Brain microvascular endothelial cell (primary cell): ENCODE measurements at regions not wholly inside any gene's neighbourhood (a gene's known extent, or its start where the extent isn't known, plus 50 kb on each side); places are given as distances from the start of the nearest gene placed in this dataset.

Source experiments
- DNase-seq: peaks from one replicate; pipeline ENCODE4 v3.0.0-alpha.2; 2020
- H3K27ac ChIP-seq: fragments of 250-450 bp; sonication (Bioruptor Pico); 2 replicates; pipeline ENCODE4 v1.5.1; 2020; ENCODE audit warnings: mild to moderate bottlenecking, moderate library complexity
- H3K27me3 ChIP-seq: fragments of 250-450 bp; sonication (Bioruptor Pico); replicated peaks from 2 replicates; pipeline ENCODE4 v1.5.1; 2020; ENCODE audit warnings: mild to moderate bottlenecking
- H3K36me3 ChIP-seq: fragments of 250-450 bp; sonication (Bioruptor Pico); replicated peaks from 2 replicates; pipeline ENCODE4 v1.5.1; 2020; ENCODE audit warnings: mild to moderate bottlenecking
- H3K4me3 ChIP-seq: 2 replicates; pipeline ENCODE4 v1.5.1; 2011; ENCODE audit warnings: low read depth, mild to moderate bottlenecking, control low read depth, low read length, moderate library complexity
- CTCF ChIP-seq: IDR thresholded peaks from 2 replicates; pipeline ENCODE4 v1.5.1; 2011; ENCODE audit warnings: low read depth, mild to moderate bottlenecking, moderate library complexity, low read length, control low read depth, inconsistent platforms; ENCODE audit errors: missing control alignments
- in situ Hi-C: cut with HindIII; loops from 2 replicates; pipeline ENCODE4 v1.10.0; 2017; ENCODE audit warnings: low sequenced_read_pairs, low pct_ligation_motif_present

GRCh38 chr7:124354201-124354600 lies 321.3 kb upstream of the TMEM229A start:
- Histone ChIP-seq H3K27ac (no peak overlapping the region), H3K27me3 (no peaks in the 10 kb centered on the region), H3K36me3 (no peaks in the 10 kb centered on the region), H3K4me3 (no peak overlapping the region)
- TF ChIP-seq CTCF = no peak
- in situ Hi-C loops = no loop called here
- no peak for DNase-seq

GRCh38 chr7:124351950-124352349 lies 319.1 kb upstream of the TMEM229A start:
- Histone ChIP-seq H3K36me3 (no peaks in the 10 kb centered on the region), H3K4me3 (no peak overlapping the region), H3K27me3 (no peaks in the 10 kb centered on the region), H3K27ac (no peak overlapping the region)
- no peak for TF ChIP-seq CTCF
- in situ Hi-C loops = no loop called here
- DNase-seq = no peak

GRCh38 chr7:124349443-124349842 lies 316.6 kb upstream of the TMEM229A start:
- in situ Hi-C loops = no loop called here
- no peak for DNase-seq
- no peak for TF ChIP-seq CTCF
- Histone ChIP-seq H3K27me3 (no peaks in the 10 kb centered on the region), H3K27ac (no peak overlapping the region), H3K36me3 (no peaks in the 10 kb centered on the region), H3K4me3 (no peak overlapping the region)

- H3K27me3 ChIP-seq = no peaks in the 10 kb centered on the region
- TF ChIP-seq CTCF = no peak
- in situ Hi-C loops = no loop called here
- H3K27ac ChIP-seq = no peak overlapping the region
- H3K4me3 ChIP-seq = no peak overlapping the region
- H3K36me3 ChIP-seq = no peaks in the 10 kb centered on the region
- DNase-seq = no peak
Measured at GRCh38 chr7:124338861-124339260, 306.0 kb upstream of the TMEM229A start.

GRCh38 chr7:124330731-124331407 lies 298.0 kb upstream of the TMEM229A start:
- Histone ChIP-seq H3K27me3 (no peaks in the 10 kb centered on the region), H3K27ac (no peak overlapping the region), H3K36me3 (no peaks in the 10 kb centered on the region), H3K4me3 (no peak overlapping the region)
- DNase-seq = no peak
- TF ChIP-seq CTCF = no peak
- in situ Hi-C loops = no loop called here

- DNase-seq = no peak
- in situ Hi-C loops = no loop called here
- no peaks in the 10 kb centered on the region for H3K36me3 ChIP-seq
- H3K27ac ChIP-seq = no peak overlapping the region
- no peak for TF ChIP-seq CTCF
- no peaks in the 10 kb centered on the region for H3K27me3 ChIP-seq
- no peak overlapping the region for H3K4me3 ChIP-seq
Measured at GRCh38 chr7:124328774-124329173, 295.9 kb upstream of the TMEM229A start.
